Endothelial cell of umbilical vein (primary cell): ENCODE measurements at regions not wholly inside any gene's neighbourhood (a gene's known extent, or its start where the extent isn't known, plus 50 kb on each side); places are given as distances from the start of the nearest gene placed in this dataset.

Experiments
- BruUV-seq: library from RNA; stranded (reverse); fragments of 400-500 nt; replicated peaks from 2 replicates; lab custom pipeline; 2021; lab: Mats Ljungman, UMichigan
- CTCF ChIA-PET: fragments of 300-600, 350-600 bp; sonication (Branson Sonifier 250); formaldehyde crosslinking; loops from one replicate; lab custom pipeline; 2021; ENCODE audit warnings: antibody characterized with exemption, inconsistent platforms; lab: Charles Lee
- POLR2A ChIA-PET: fragments of 300-600, 350-600 bp; sonication (Branson Sonifier 250); formaldehyde crosslinking; loops from one replicate; lab custom pipeline; 2021; ENCODE audit warnings: antibody characterized with exemption, inconsistent platforms; lab: Charles Lee
- DNase-seq: peaks from one replicate; pipeline ENCODE4 v3.0.0-alpha.2; 2011; ENCODE audit warnings: low read depth, low spot score
- FAIRE-seq: peaks from 2 replicates; lab custom pipeline; 2011; peaks lifted over from hg19 to GRCh38; lab: Jason Lieb, UNC
- H2AFZ ChIP-seq: 2 replicates; pipeline ENCODE4 v1.6.0; 2012; ENCODE audit warnings: low read depth, low read length, control low read depth, inconsistent platforms
- H3K27ac ChIP-seq: 2 replicates; pipeline ENCODE4 v1.5.1; 2011; ENCODE audit warnings: low read depth, mild to moderate bottlenecking, control low read depth, low read length, moderate library complexity; ENCODE audit not compliant: insufficient read depth
- H3K27me3 ChIP-seq, 2 experiments: 2 replicates each; pipeline versions ENCODE4 v1.6.0 to v1.6.1; 2011; ENCODE audit warnings: low read length in 2 of 2, mixed read lengths in 1 of 2; ENCODE audit not compliant: control insufficient read depth in 2 of 2, insufficient read depth in 2 of 2
- H3K36me3 ChIP-seq, 2 experiments: 2 replicates in 1 of 2; 3 replicates in 1 of 2; pipeline ENCODE4 v1.5.1; 2011; ENCODE audit warnings: low read length in 2 of 2, mild to moderate bottlenecking in 1 of 2, moderate library complexity in 1 of 2; ENCODE audit not compliant: control insufficient read depth in 2 of 2, insufficient read depth in 2 of 2; ENCODE audit errors: extremely low read depth in 1 of 2
- H3K4me1 ChIP-seq: 3 replicates; pipeline ENCODE4 v1.5.1; 2011; ENCODE audit warnings: mild to moderate bottlenecking, low read length; ENCODE audit not compliant: control insufficient read depth, insufficient read depth; ENCODE audit errors: extremely low read depth
- H3K4me2 ChIP-seq: 2 replicates; pipeline ENCODE4 v1.6.1; 2011; ENCODE audit warnings: low read length, control low read depth, mixed read lengths; ENCODE audit not compliant: insufficient read depth
- H3K4me3 ChIP-seq, 3 experiments: fragments of 200-600 bp in 1 of 3; sonication (generic), shearing (Covaris generic) in 1 of 3; replicated peaks in 1 of 3; 2 replicates each; pipeline ENCODE4 v1.5.1; 2011 to 2016; ENCODE audit warnings: control low read depth in 3 of 3, low read length in 3 of 3, mild to moderate bottlenecking in 2 of 3, inconsistent platforms in 1 of 3, low read depth in 1 of 3, moderate library complexity in 1 of 3; ENCODE audit not compliant: insufficient read depth in 1 of 3
- H3K79me2 ChIP-seq: 2 replicates; pipeline ENCODE4 v1.6.0; 2012; ENCODE audit warnings: low read length, inconsistent platforms; ENCODE audit not compliant: control insufficient read depth, insufficient read depth
- H3K9ac ChIP-seq: replicated peaks from 2 replicates; pipeline ENCODE3; 2011; ENCODE audit warnings: low read length, control low read depth; ENCODE audit not compliant: insufficient read depth; ENCODE audit errors: extremely low read depth
- H3K9me1 ChIP-seq: replicated peaks from 3 replicates; pipeline ENCODE4 v1.6.0; 2011; ENCODE audit warnings: mild to moderate bottlenecking, low read length; ENCODE audit not compliant: control insufficient read depth, insufficient read depth; ENCODE audit errors: extremely low read depth
- H3K9me3 ChIP-seq: replicated peaks from 2 replicates; pipeline ENCODE4 v1.5.1; 2012; ENCODE audit warnings: low read length, inconsistent platforms; ENCODE audit not compliant: control insufficient read depth, insufficient read depth
- H4K20me1 ChIP-seq: replicated peaks from 2 replicates; pipeline ENCODE3; 2011; ENCODE audit warnings: mild to moderate bottlenecking, low read length; ENCODE audit not compliant: control insufficient read depth, insufficient read depth; ENCODE audit errors: extremely low read depth
- CTCF ChIP-seq, 2 donors: IDR thresholded peaks; 1 replicate in 1 of 2; 2 replicates in 1 of 2; pipeline ENCODE4 v1.5.1; 2011; ENCODE audit warnings: low read length in 2 of 2, mild to moderate bottlenecking in 2 of 2, moderate library complexity in 2 of 2, control low read depth in 1 of 2, inconsistent platforms in 1 of 2, low read depth in 1 of 2; ENCODE audit not compliant: insufficient read depth in 1 of 2; ENCODE audit errors: extremely low read depth in 1 of 2
- EZH2 ChIP-seq: IDR thresholded peaks from 2 replicates; pipeline ENCODE4 v1.6.1; 2012; ENCODE audit warnings: borderline replicate concordance, low read depth, mild to moderate bottlenecking, moderate library complexity, low read length, inconsistent platforms; ENCODE audit not compliant: severe bottlenecking
- FOS ChIP-seq: IDR thresholded peaks from 2 replicates; pipeline ENCODE4 v1.6.1; 2011; ENCODE audit warnings: mild to moderate bottlenecking, low read length, moderate library complexity, borderline replicate concordance; ENCODE audit not compliant: insufficient read depth
- GATA2 ChIP-seq: IDR thresholded peaks from 2 replicates; pipeline ENCODE4 v1.7.0; 2011; ENCODE audit warnings: low read depth, mild to moderate bottlenecking, moderate library complexity, mixed read lengths, low read length; ENCODE audit not compliant: insufficient read length, insufficient read depth
- JUN ChIP-seq: IDR thresholded peaks from 2 replicates; pipeline ENCODE4 v1.6.1; 2011; ENCODE audit warnings: borderline replicate concordance, low read depth; ENCODE audit not compliant: insufficient read length, insufficient read depth
- MAX ChIP-seq: IDR thresholded peaks from 2 replicates; pipeline ENCODE4 v1.6.1; 2011; ENCODE audit not compliant: insufficient read depth, insufficient read length
- MYC ChIP-seq: IDR thresholded peaks from one replicate; pipeline ENCODE4 v1.6.1; 2011; ENCODE audit warnings: mild to moderate bottlenecking, low read depth, low read length
- POLR2A ChIP-seq: IDR thresholded peaks from 2 replicates; pipeline ENCODE4 v1.6.1; 2012; ENCODE audit warnings: low read depth, mild to moderate bottlenecking, control low read depth, low read length
- POLR2AphosphoS5 ChIP-seq: IDR thresholded peaks from 2 replicates; pipeline ENCODE4 v1.6.1; 2012; ENCODE audit warnings: low read depth, mild to moderate bottlenecking, control low read depth, low read length, moderate library complexity; ENCODE audit not compliant: insufficient read depth
- dilution Hi-C: fragments of 300-500 bp; cut with MboI; formaldehyde crosslinking; loops from one replicate; pipeline ENCODE4 v1.15.0; 2019; ENCODE audit warnings: low sequenced_read_pairs; ENCODE audit not compliant: extremely low pct_ligation_motif_present
- intact Hi-C: fragments of 100-400 bp; cut with micrococcal nuclease; formaldehyde crosslinking; loops from one replicate; pipeline ENCODE4 v1.10.0; 2022

DNA sequence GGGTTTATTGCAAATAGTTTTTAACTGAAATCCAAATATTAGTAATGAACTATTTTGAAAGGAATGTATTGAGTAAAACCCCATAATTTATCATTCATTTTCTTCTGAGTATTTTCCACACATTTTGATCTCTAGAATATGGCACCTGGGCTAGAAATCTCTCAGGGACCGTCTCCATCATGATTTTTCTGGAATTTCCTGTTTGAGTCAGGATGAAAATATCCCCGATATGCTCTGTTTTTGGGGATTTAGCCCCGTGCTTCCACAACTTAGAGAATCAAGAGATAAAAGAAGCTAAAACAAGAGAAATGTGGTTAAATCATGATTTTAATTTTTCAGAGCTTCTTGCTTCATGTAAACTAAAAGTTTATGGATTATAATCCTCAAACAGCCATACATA lies 114.2 kb downstream of the SPCS3 start:
- intact Hi-C loops, result no loop called here
- H3K27ac ChIP-seq, result no peak overlapping the region

More for the DNA sequence above, 114.2 kb downstream of the SPCS3 start:
- no peak overlapping the region for H3K4me2 ChIP-seq
- H3K9ac ChIP-seq, result no peak overlapping the region
- dilution Hi-C loops, result no loop called here
- ChIA-PET POLR2A (no interaction called here), CTCF (no interaction called here)
- H3K27me3 ChIP-seq, result peaks cover 0 to 2% of the 10 kb centered on the region in 2 experiments
- no peak overlapping the region for H2AFZ ChIP-seq
- H3K79me2 ChIP-seq, result no peaks in the 10 kb centered on the region
- no peaks in the 10 kb centered on the region for H4K20me1 ChIP-seq
- H3K4me1 ChIP-seq, result no peaks in the 10 kb centered on the region
- no peaks in the 10 kb centered on the region for H3K9me3 ChIP-seq
- FAIRE-seq, result no peak
- no peaks in the 10 kb centered on the region for H3K9me1 ChIP-seq
- TF ChIP-seq MAX (no peak), MYC (no peak), CTCF (IDR thresholded peaks at IDR 0.05; ENCODE audit: extremely low read depth in 1 of 2, insufficient read depth in 1 of 2, low read depth in 1 of 2, low read length in 2 of 2) (no peak), JUN (no peak), POLR2AphosphoS5 (no peak), POLR2A (no peak), EZH2 (no peak), FOS (no peak), GATA2 (no peak)
- no TSS peak for BruUV-seq
- DNase-seq, result no peak
- H3K4me3 ChIP-seq, result no peak overlapping the region
- no peaks in the 10 kb centered on the region for H3K36me3 ChIP-seq
